Naive B cell (primary cell): ENCODE measurements at regions not wholly inside any gene's neighbourhood (a gene's known extent, or its start where the extent isn't known, plus 50 kb on each side); places are given as distances from the start of the nearest gene placed in this dataset.
A peak's percentile ranks its signal among the peaks of the same experiment; 100 is the strongest.
"Not testable (repeated sequence)": the region's sequence is repeated elsewhere in the genome, so short reads cannot be mapped to it uniquely, and the experiment has no call there.

Experiments
- ATAC-seq, 2 donors: fragments of 150-1000 bp; cut with Tn5 transposase; 2 replicates each; pipeline ENCODE4 v1.10.0; 2021; ENCODE audit warnings: low read depth in 2 of 2, mild to moderate bottlenecking in 2 of 2, moderate library complexity in 2 of 2
- DNase-seq: peaks from one replicate; pipeline ENCODE4 v3.0.0; 2022
- H3K27ac Mint-ChIP-seq, 6 donors: one replicate each; pipeline ENCODE4 v1.8.0; 2020 to 2022; ENCODE audit warnings: mild to moderate bottlenecking in 6 of 6, mixed read lengths in 6 of 6, moderate library complexity in 5 of 6, inconsistent platforms in 2 of 6
- H3K27me3 Mint-ChIP-seq, 3 donors: one replicate each; pipeline ENCODE4 v1.8.0; 2021 to 2022; ENCODE audit warnings: mixed read lengths in 3 of 3, mild to moderate bottlenecking in 1 of 3
- H3K36me3 Mint-ChIP-seq, 2 donors: one replicate each; pipeline ENCODE4 v1.8.0; 2020 to 2022; ENCODE audit warnings: mixed read lengths in 2 of 2, inconsistent platforms in 1 of 2, mild to moderate bottlenecking in 1 of 2
- H3K4me1 Mint-ChIP-seq, 3 donors: one replicate each; pipeline ENCODE4 v1.8.0; 2020 to 2022; ENCODE audit warnings: mixed read lengths in 3 of 3, inconsistent platforms in 1 of 3, mild to moderate bottlenecking in 1 of 3, moderate library complexity in 1 of 3
- H3K4me3 Mint-ChIP-seq, 8 donors: one replicate each; pipeline ENCODE4 v1.8.0; 2020 to 2022; ENCODE audit warnings: mild to moderate bottlenecking in 8 of 8, mixed read lengths in 8 of 8, moderate library complexity in 8 of 8, inconsistent platforms in 2 of 8
- H3K9me3 Mint-ChIP-seq, 7 donors: one replicate each; pipeline ENCODE4 v1.8.0; 2020 to 2022; ENCODE audit warnings: mixed read lengths in 7 of 7, mild to moderate bottlenecking in 5 of 7, inconsistent platforms in 2 of 7, moderate library complexity in 1 of 7

GRCh38 chr7:92945840-92946239 lies 109.5 kb upstream of the CDK6 start:
- H3K36me3 Mint-ChIP-seq, result no peaks in the 10 kb centered on the region
- no peaks in the 10 kb centered on the region for H3K27me3 Mint-ChIP-seq
- peaks cover 0 to 10% (median 0%) of the 10 kb centered on the region in 7 donors for H3K9me3 Mint-ChIP-seq
- no peak overlapping the region for H3K4me3 Mint-ChIP-seq
- H3K27ac Mint-ChIP-seq, result no peak overlapping the region
- no peak for DNase-seq
- H3K4me1 Mint-ChIP-seq, result no peaks in the 10 kb centered on the region
- no peak for ATAC-seq

GRCh38 chr7:92944633-92945032 lies 108.3 kb upstream of the CDK6 start:
- Mint-ChIP-seq H3K4me1 (no peaks in the 10 kb centered on the region), H3K36me3 (no peaks in the 10 kb centered on the region), H3K9me3 (peaks cover 2 to 20% (median 5%) of the 10 kb centered on the region in 7 donors), H3K27ac (no peak overlapping the region), H3K27me3 (no peaks in the 10 kb centered on the region), H3K4me3 (no peak overlapping the region)
- DNase-seq (no peak), ATAC-seq (no peak)

GRCh38 chr7:92942706-92943105 lies 106.3 kb upstream of the CDK6 start:
- not testable (repeated sequence) for H3K27me3 Mint-ChIP-seq, H3K27ac Mint-ChIP-seq, H3K4me1 Mint-ChIP-seq, H3K36me3 Mint-ChIP-seq, H3K4me3 Mint-ChIP-seq, ATAC-seq, DNase-seq
- peaks cover 4 to 25% (median 10%) of the 10 kb centered on the region in 7 donors for H3K9me3 Mint-ChIP-seq

GRCh38 chr7:92939666-92940360 lies 103.4 kb upstream of the CDK6 start:
- DNase-seq (no peak), ATAC-seq (no peak)
- H3K27ac Mint-ChIP-seq, result no peak overlapping the region
- no peaks in the 10 kb centered on the region for H3K27me3 Mint-ChIP-seq
- H3K4me3 Mint-ChIP-seq, result peak overlapping the region in 1 of 8 donors; percentile 18
- peaks cover 4 to 25% (median 10%) of the 10 kb centered on the region in 7 donors for H3K9me3 Mint-ChIP-seq
- H3K4me1 Mint-ChIP-seq, result no peaks in the 10 kb centered on the region
- no peaks in the 10 kb centered on the region for H3K36me3 Mint-ChIP-seq

- H3K9me3 Mint-ChIP-seq, result peaks cover 6 to 45% (median 9%) of the 10 kb centered on the region in 7 donors
- no peak overlapping the region for H3K27ac Mint-ChIP-seq
- peaks cover 0 to 4% of the 10 kb centered on the region in 2 donors for H3K36me3 Mint-ChIP-seq
Observed at GRCh38 chr7:92934096-92934495, 97.7 kb upstream of the CDK6 start.

GRCh38 chr7:92932450-92932849 lies 96.1 kb upstream of the CDK6 start:
- Mint-ChIP-seq H3K4me1 (peaks cover 0 to 3% (median 0%) of the 10 kb centered on the region in 3 donors), H3K27ac (no peak overlapping the region), H3K9me3 (peaks cover 6 to 40% (median 10%) of the 10 kb centered on the region in 7 donors), H3K27me3 (peaks cover 0 to under 1% (median 0%) of the 10 kb centered on the region in 3 donors), H3K36me3 (peaks cover 0 to 4% of the 10 kb centered on the region in 2 donors), H3K4me3 (no peak overlapping the region)
- no peak for ATAC-seq
- DNase-seq, result no peak

More at GRCh38 chr7:92934096-92934495, 97.7 kb upstream of the CDK6 start:
- Mint-ChIP-seq H3K4me1 (peaks cover 0 to 3% (median 0%) of the 10 kb centered on the region in 3 donors), H3K4me3 (no peak overlapping the region), H3K27me3 (no peaks in the 10 kb centered on the region)
- ATAC-seq, result no peak
- no peak for DNase-seq

GRCh38 chr7:92930404-92930803 lies 94.0 kb upstream of the CDK6 start:
- Mint-ChIP-seq H3K4me3 (no peak overlapping the region), H3K36me3 (peaks cover 0 to 4% of the 10 kb centered on the region in 2 donors), H3K27me3 (peaks cover 0 to 6% (median 0%) of the 10 kb centered on the region in 3 donors), H3K9me3 (peaks cover 6 to 40% (median 11%) of the 10 kb centered on the region in 7 donors), H3K4me1 (peaks cover 0 to 3% (median 0%) of the 10 kb centered on the region in 3 donors), H3K27ac (no peak overlapping the region)
- DNase-seq, result no peak
- ATAC-seq, result no peak

- H3K4me3 Mint-ChIP-seq, result no peak overlapping the region
- peaks cover 0 to 4% of the 10 kb centered on the region in 2 donors for H3K36me3 Mint-ChIP-seq
- peaks cover 3 to 26% (median 12%) of the 10 kb centered on the region in 7 donors for H3K9me3 Mint-ChIP-seq
- no peak for ATAC-seq
- H3K27ac Mint-ChIP-seq, result no peak overlapping the region
- no peak for DNase-seq
- no peaks in the 10 kb centered on the region for H3K4me1 Mint-ChIP-seq
- peaks cover 0 to 6% (median 0%) of the 10 kb centered on the region in 3 donors for H3K27me3 Mint-ChIP-seq
Observed at GRCh38 chr7:92926697-92927044, 90.3 kb upstream of the CDK6 start.

- Mint-ChIP-seq H3K4me1 (no peaks in the 10 kb centered on the region), H3K36me3 (peaks cover 0 to 4% of the 10 kb centered on the region in 2 donors), H3K27me3 (peaks cover 0 to 6% (median 0%) of the 10 kb centered on the region in 3 donors), H3K4me3 (no peak overlapping the region), H3K9me3 (peaks cover 3 to 21% (median 12%) of the 10 kb centered on the region in 7 donors), H3K27ac (no peak overlapping the region)
- ATAC-seq, result no peak
- DNase-seq, result no peak
Observed at GRCh38 chr7:92925876-92926696, 89.7 kb upstream of the CDK6 start.

GRCh38 chr7:92924800-92925199 lies 88.4 kb upstream of the CDK6 start:
- Mint-ChIP-seq H3K27ac (no peak overlapping the region), H3K4me3 (no peak overlapping the region), H3K9me3 (peaks cover 0 to 16% (median 6%) of the 10 kb centered on the region in 7 donors), H3K4me1 (no peaks in the 10 kb centered on the region), H3K36me3 (no peaks in the 10 kb centered on the region), H3K27me3 (peaks cover 0 to 6% (median 0%) of the 10 kb centered on the region in 3 donors)
- ATAC-seq, result no peak
- no peak for DNase-seq

GRCh38 chr7:92917230-92917629 lies 80.9 kb upstream of the CDK6 start:
- Mint-ChIP-seq H3K4me3 (no peak overlapping the region), H3K36me3 (no peaks in the 10 kb centered on the region)

GRCh38 chr7:92916770-92917224 lies 80.4 kb upstream of the CDK6 start:
- no peaks in the 10 kb centered on the region for H3K27me3 Mint-ChIP-seq
- no peaks in the 10 kb centered on the region for H3K4me1 Mint-ChIP-seq
- H3K36me3 Mint-ChIP-seq, result no peaks in the 10 kb centered on the region
- no peak overlapping the region for H3K4me3 Mint-ChIP-seq
- H3K27ac Mint-ChIP-seq, result no peak overlapping the region
- no peak for DNase-seq
- peaks cover 0 to 8% (median 0%) of the 10 kb centered on the region in 7 donors for H3K9me3 Mint-ChIP-seq
- no peak for ATAC-seq

More at GRCh38 chr7:92917230-92917629, 80.9 kb upstream of the CDK6 start:
- Mint-ChIP-seq H3K27ac (no peak overlapping the region), H3K4me1 (no peaks in the 10 kb centered on the region), H3K9me3 (peaks cover 0 to 8% (median 2%) of the 10 kb centered on the region in 7 donors), H3K27me3 (no peaks in the 10 kb centered on the region)
- DNase-seq (no peak), ATAC-seq (no peak)

GRCh38 chr7:92915348-92915747 lies 79.0 kb upstream of the CDK6 start:
- ATAC-seq (no peak), DNase-seq (no peak)
- Mint-ChIP-seq H3K36me3 (no peaks in the 10 kb centered on the region), H3K4me3 (no peak overlapping the region), H3K4me1 (no peaks in the 10 kb centered on the region), H3K27me3 (no peaks in the 10 kb centered on the region), H3K9me3 (peaks cover 0 to 3% (median 0%) of the 10 kb centered on the region in 7 donors), H3K27ac (no peak overlapping the region)

- no peak for DNase-seq
Observed at GRCh38 chr7:92914645-92915044, 78.3 kb upstream of the CDK6 start.

More at GRCh38 chr7:92914645-92915044, 78.3 kb upstream of the CDK6 start:
- Mint-ChIP-seq H3K27ac (no peak overlapping the region), H3K4me1 (no peaks in the 10 kb centered on the region), H3K27me3 (no peaks in the 10 kb centered on the region), H3K4me3 (no peak overlapping the region), H3K36me3 (no peaks in the 10 kb centered on the region), H3K9me3 (no peaks in the 10 kb centered on the region)
- no peak for ATAC-seq
